ENCODE measurements at regions not wholly inside any gene's neighbourhood (a gene's known extent, or its start where the extent isn't known, plus 50 kb on each side); places are given as distances from the start of the nearest gene placed in this dataset.

- no peaks in the 10 kb centered on the region for H3K27me3 ChIP-seq (replicated peaks; ENCODE audit: insufficient read depth, low read depth, low read length, poor library complexity)
- no TSS peak for BruUV-seq (replicated peaks)
- H3K4me1 ChIP-seq (ENCODE audit: insufficient read depth, low read length, poor library complexity, severe bottlenecking) = no peaks in the 10 kb centered on the region
- no peaks in the 10 kb centered on the region for H3K36me3 ChIP-seq (ENCODE audit: insufficient read depth, low read length, poor library complexity, severe bottlenecking)
- H3K9me3 ChIP-seq (ENCODE audit: low read depth, low read length, poor library complexity, severe bottlenecking) = no peaks in the 10 kb centered on the region
- CTCF ChIA-PET = no interaction called here
- no peak overlapping the region for H3K27ac ChIP-seq (ENCODE audit: low read depth, low read length, poor library complexity, severe bottlenecking)
- POLR2A ChIA-PET (ENCODE audit: low non-redundant PET) = no interaction called here
- intact Hi-C loops (cut with micrococcal nuclease; ENCODE audit: unreplicated experiment) = no loop called here
- DNase-seq (ENCODE audit: low spot score) = no peak
- TF ChIP-seq EZH2 (IDR thresholded peaks at IDR 0.05; ENCODE audit: borderline replicate concordance, low read depth, low read length, poor library complexity, severe bottlenecking) = no peak
- TF ChIP-seq, protein P1, sequence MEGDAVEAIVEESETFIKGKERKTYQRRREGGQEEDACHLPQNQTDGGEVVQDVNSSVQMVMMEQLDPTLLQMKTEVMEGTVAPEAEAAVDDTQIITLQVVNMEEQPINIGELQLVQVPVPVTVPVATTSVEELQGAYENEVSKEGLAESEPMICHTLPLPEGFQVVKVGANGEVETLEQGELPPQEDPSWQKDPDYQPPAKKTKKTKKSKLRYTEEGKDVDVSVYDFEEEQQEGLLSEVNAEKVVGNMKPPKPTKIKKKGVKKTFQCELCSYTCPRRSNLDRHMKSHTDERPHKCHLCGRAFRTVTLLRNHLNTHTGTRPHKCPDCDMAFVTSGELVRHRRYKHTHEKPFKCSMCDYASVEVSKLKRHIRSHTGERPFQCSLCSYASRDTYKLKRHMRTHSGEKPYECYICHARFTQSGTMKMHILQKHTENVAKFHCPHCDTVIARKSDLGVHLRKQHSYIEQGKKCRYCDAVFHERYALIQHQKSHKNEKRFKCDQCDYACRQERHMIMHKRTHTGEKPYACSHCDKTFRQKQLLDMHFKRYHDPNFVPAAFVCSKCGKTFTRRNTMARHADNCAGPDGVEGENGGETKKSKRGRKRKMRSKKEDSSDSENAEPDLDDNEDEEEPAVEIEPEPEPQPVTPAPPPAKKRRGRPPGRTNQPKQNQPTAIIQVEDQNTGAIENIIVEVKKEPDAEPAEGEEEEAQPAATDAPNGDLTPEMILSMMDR (conservative IDR thresholded peaks at IDR 0.05; ENCODE audit: low read depth, low read length) = no peak
- no peak overlapping the region for H3K4me3 ChIP-seq (ENCODE audit: low read depth, low read length, poor library complexity, severe bottlenecking)
These were observed 70.5 kb upstream of the ALDH1A3 start for GRCh38 chr15:100809151-100809550.

DNA sequence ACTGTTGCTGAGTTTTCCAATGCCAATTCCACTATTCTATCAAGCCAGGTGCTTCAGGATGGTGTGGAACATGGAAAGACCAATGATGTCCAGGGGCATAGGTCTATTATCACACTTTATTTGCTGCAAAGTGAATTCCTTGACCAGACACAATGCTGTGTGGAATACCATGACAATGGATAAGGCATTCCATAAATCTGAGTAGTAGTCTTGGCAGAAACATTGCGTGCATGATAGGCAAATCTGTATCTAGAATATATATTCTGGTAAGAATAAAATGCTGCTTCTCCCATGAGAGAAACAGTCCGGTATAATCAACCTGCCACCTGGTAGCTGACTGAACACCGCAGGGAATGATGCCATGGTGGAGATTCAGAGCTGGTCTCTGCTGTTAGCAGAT, 70.0 kb upstream of the ALDH1A3 start:
- no peak for DNase-seq (ENCODE audit: low spot score)

GRCh38 chr15:100810229-100810628, 69.4 kb upstream of the ALDH1A3 start:
- TF ChIP-seq EZH2 (IDR thresholded peaks at IDR 0.05; ENCODE audit: borderline replicate concordance, low read depth, low read length, poor library complexity, severe bottlenecking) = no peak
- TF ChIP-seq, protein P1 (conservative IDR thresholded peaks at IDR 0.05; ENCODE audit: low read depth, low read length) = no peak
- Histone ChIP-seq H3K4me1 (ENCODE audit: insufficient read depth, low read length, poor library complexity, severe bottlenecking) (no peaks in the 10 kb centered on the region), H3K9me3 (ENCODE audit: low read depth, low read length, poor library complexity, severe bottlenecking) (no peaks in the 10 kb centered on the region), H3K27ac (ENCODE audit: low read depth, low read length, poor library complexity, severe bottlenecking) (no peak overlapping the region), H3K4me3 (ENCODE audit: low read depth, low read length, poor library complexity, severe bottlenecking) (no peak overlapping the region), H3K27me3 (replicated peaks; ENCODE audit: insufficient read depth, low read depth, low read length, poor library complexity) (no peaks in the 10 kb centered on the region), H3K36me3 (ENCODE audit: insufficient read depth, low read length, poor library complexity, severe bottlenecking) (no peaks in the 10 kb centered on the region)
- no peak for DNase-seq (ENCODE audit: low spot score)
- ChIA-PET POLR2A (ENCODE audit: low non-redundant PET) (no interaction called here), CTCF (no interaction called here)
- intact Hi-C loops (cut with micrococcal nuclease; ENCODE audit: unreplicated experiment) = no loop called here
- BruUV-seq (replicated peaks) = no TSS peak

More for the DNA sequence above, 70.0 kb upstream of the ALDH1A3 start:
- no peak overlapping the region for H3K4me3 ChIP-seq (ENCODE audit: low read depth, low read length, poor library complexity, severe bottlenecking)
- H3K9me3 ChIP-seq (ENCODE audit: low read depth, low read length, poor library complexity, severe bottlenecking) = no peaks in the 10 kb centered on the region
- ChIA-PET POLR2A (ENCODE audit: low non-redundant PET) (no interaction called here), CTCF (no interaction called here)
- BruUV-seq (replicated peaks) = no TSS peak
- intact Hi-C loops (cut with micrococcal nuclease; ENCODE audit: unreplicated experiment) = no loop called here
- no peaks in the 10 kb centered on the region for H3K4me1 ChIP-seq (ENCODE audit: insufficient read depth, low read length, poor library complexity, severe bottlenecking)
- no peaks in the 10 kb centered on the region for H3K36me3 ChIP-seq (ENCODE audit: insufficient read depth, low read length, poor library complexity, severe bottlenecking)
- H3K27me3 ChIP-seq (replicated peaks; ENCODE audit: insufficient read depth, low read depth, low read length, poor library complexity) = no peaks in the 10 kb centered on the region
- TF ChIP-seq, protein P1 (conservative IDR thresholded peaks at IDR 0.05; ENCODE audit: low read depth, low read length) = no peak
- TF ChIP-seq EZH2 (IDR thresholded peaks at IDR 0.05; ENCODE audit: borderline replicate concordance, low read depth, low read length, poor library complexity, severe bottlenecking) = no peak
- no peak overlapping the region for H3K27ac ChIP-seq (ENCODE audit: low read depth, low read length, poor library complexity, severe bottlenecking)
